IMR-90 (cell line): ENCODE measurements at regions not wholly inside any gene's neighbourhood (a gene's known extent, or its start where the extent isn't known, plus 50 kb on each side); places are given as distances from the start of the nearest gene placed in this dataset.

Experiments
- ATAC-seq: fragments of 200-7000 bp; cut with Tn5 transposase; 2 replicates; pipeline ENCODE4 v1.9.1; 2020; ENCODE audit warnings: low read depth, mild to moderate bottlenecking, moderate library complexity
- BruUV-seq: library from RNA; stranded (reverse); fragments of 400-500 nt; replicated peaks from 2 replicates; lab custom pipeline; 2021; lab: Mats Ljungman, UMichigan
- CTCF ChIA-PET: fragments of 300-600 bp; formaldehyde crosslinking; extraction: SDS; loops from one replicate; lab custom pipeline; 2021; ENCODE audit warnings: antibody characterized with exemption; lab: Yijun Ruan, JAX
- POLR2A ChIA-PET: fragments of 300-600 bp; sonication (Branson Sonifier 250); formaldehyde crosslinking; loops from one replicate; lab custom pipeline; 2022; ENCODE audit warnings: antibody characterized with exemption; ENCODE audit not compliant: unreplicated experiment; lab: Charles Lee
- DNase-seq: peaks from one replicate; pipeline ENCODE4 v3.0.0; 2013
- H2AFZ ChIP-seq: replicated peaks from 2 replicates; pipeline ENCODE3; 2013; ENCODE audit warnings: low read length, mild to moderate bottlenecking; ENCODE audit not compliant: poor library complexity
- H2AK5ac ChIP-seq: 2 replicates; pipeline ENCODE4 v1.6.1; 2013; ENCODE audit warnings: low read depth, low read length, inconsistent platforms
- H2AK9ac ChIP-seq: replicated peaks from 2 replicates; pipeline ENCODE3; 2013; ENCODE audit warnings: mild to moderate bottlenecking, low read depth, low read length, moderate library complexity; ENCODE audit not compliant: poor library complexity
- H2BK120ac ChIP-seq: 2 replicates; pipeline ENCODE4 v1.6.1; 2013; ENCODE audit warnings: low read depth, low read length, inconsistent platforms
- H2BK15ac ChIP-seq: 3 replicates; pipeline ENCODE4 v1.6.1; 2013; ENCODE audit warnings: low read depth, low read length, inconsistent platforms
- H2BK20ac ChIP-seq: 2 replicates; pipeline ENCODE4 v1.6.1; 2013; ENCODE audit warnings: low read depth, mild to moderate bottlenecking, inconsistent platforms, low read length, moderate library complexity
- H2BK5ac ChIP-seq: 2 replicates; pipeline ENCODE4 v1.6.1; 2013; ENCODE audit warnings: mild to moderate bottlenecking, low read depth, low read length, inconsistent platforms; ENCODE audit not compliant: poor library complexity, severe bottlenecking
- H3K14ac ChIP-seq: replicated peaks from 2 replicates; pipeline ENCODE4 v1.6.1; 2013; ENCODE audit warnings: low read depth, low read length, inconsistent platforms
- H3K18ac ChIP-seq: 2 replicates; pipeline ENCODE4 v1.6.1; 2013; ENCODE audit warnings: low read depth, low read length, control low read depth
- H3K23ac ChIP-seq: 2 replicates; pipeline ENCODE4 v1.6.1; 2013; ENCODE audit warnings: low read depth, low read length, inconsistent platforms
- H3K27ac ChIP-seq: 2 replicates; pipeline ENCODE4 v1.5.1; 2013; ENCODE audit warnings: mild to moderate bottlenecking, control low read depth, low read length; ENCODE audit not compliant: insufficient read depth
- H3K27me3 ChIP-seq: 2 replicates; pipeline ENCODE4 v1.6.1; 2013; ENCODE audit warnings: low read length; ENCODE audit not compliant: control insufficient read depth, insufficient read depth
- H3K36me3 ChIP-seq: 2 replicates; pipeline ENCODE4 v1.6.1; 2013; ENCODE audit warnings: low read length, mixed read lengths; ENCODE audit not compliant: control insufficient read depth, insufficient read depth
- H3K4ac ChIP-seq: 2 replicates; pipeline ENCODE4 v1.6.1; 2013; ENCODE audit warnings: low read depth, low read length, inconsistent platforms
- H3K4me1 ChIP-seq: 2 replicates; pipeline ENCODE4 v1.6.1; 2013; ENCODE audit warnings: low read length, mixed read lengths; ENCODE audit not compliant: control insufficient read depth, insufficient read depth
- H3K4me2 ChIP-seq: 2 replicates; pipeline ENCODE4 v1.6.1; 2013; ENCODE audit warnings: low read depth, mild to moderate bottlenecking, control low read depth, low read length, moderate library complexity
- H3K4me3 ChIP-seq: 2 replicates; pipeline ENCODE4 v1.5.1; 2013; ENCODE audit warnings: low read depth, mild to moderate bottlenecking, control low read depth, low read length, moderate library complexity; ENCODE audit not compliant: insufficient read depth
- H3K56ac ChIP-seq: 2 replicates; pipeline ENCODE4 v1.6.1; 2013; ENCODE audit warnings: low read length, inconsistent platforms; ENCODE audit not compliant: insufficient read depth; ENCODE audit errors: extremely low read depth
- H3K79me1 ChIP-seq, 2 experiments: 2 replicates each; pipeline ENCODE4 v1.6.1; 2013; ENCODE audit warnings: low read length in 2 of 2, inconsistent platforms in 1 of 2, low read depth in 1 of 2
- H3K9ac ChIP-seq: 2 replicates; pipeline ENCODE4 v1.6.1; 2013; ENCODE audit warnings: low read depth, low read length, control low read depth
- H3K9me1 ChIP-seq: 2 replicates; pipeline ENCODE4 v1.6.1; 2013; ENCODE audit warnings: low read length, inconsistent platforms; ENCODE audit not compliant: insufficient read depth
- H3K9me3 ChIP-seq: 2 replicates; pipeline ENCODE4 v1.6.1; 2013; ENCODE audit warnings: low read length; ENCODE audit not compliant: control insufficient read depth, insufficient read depth
- H4K20me1 ChIP-seq: 2 replicates; pipeline ENCODE4 v1.6.1; 2013; ENCODE audit warnings: low read length, inconsistent platforms; ENCODE audit not compliant: insufficient read depth
- H4K5ac ChIP-seq: 2 replicates; pipeline ENCODE4 v1.6.1; 2013; ENCODE audit warnings: mild to moderate bottlenecking, low read depth, low read length, control low read depth
- H4K8ac ChIP-seq, 2 experiments: 2 replicates each; pipeline ENCODE4 v1.6.1; 2013; ENCODE audit warnings: low read depth in 2 of 2, low read length in 2 of 2, control low read depth in 1 of 2, inconsistent platforms in 1 of 2
- H4K91ac ChIP-seq: 2 replicates; pipeline ENCODE4 v1.6.1; 2013; ENCODE audit warnings: low read depth, low read length, inconsistent platforms; ENCODE audit not compliant: insufficient read depth
- BHLHE40 ChIP-seq: fragments of 150-350 bp; IDR thresholded peaks from 2 replicates; pipeline ENCODE4 v1.6.1; 2016; ENCODE audit warnings: mild to moderate bottlenecking, low read depth, low read length
- CEBPB ChIP-seq: IDR thresholded peaks from 2 replicates; pipeline ENCODE4 v1.6.1; 2012; ENCODE audit warnings: low read depth, low read length, improper control_type of control experiment
- ELK1 ChIP-seq: fragments of 150-350 bp; IDR thresholded peaks from 2 replicates; pipeline ENCODE4 v1.6.1; 2016; ENCODE audit warnings: low read depth, mild to moderate bottlenecking, low read length, moderate library complexity, borderline replicate concordance
- RAD21 ChIP-seq: IDR thresholded peaks from 2 replicates; pipeline ENCODE4 v1.6.1; 2012; ENCODE audit warnings: low read length, improper control_type of control experiment
- RCOR1 ChIP-seq: IDR thresholded peaks from 2 replicates; pipeline ENCODE4 v1.6.1; 2012; ENCODE audit warnings: mild to moderate bottlenecking, low read length, improper control_type of control experiment; ENCODE audit not compliant: insufficient replicate concordance
- SMC3 ChIP-seq: fragments of 150-350 bp; IDR thresholded peaks from 2 replicates; pipeline ENCODE4 v1.6.1; 2016; ENCODE audit warnings: low read depth, mild to moderate bottlenecking, antibody characterized with exemption, low read length, moderate library complexity
- USF2 ChIP-seq: fragments of 150-350 bp; IDR thresholded peaks from 2 replicates; pipeline ENCODE4 v1.6.1; 2017; ENCODE audit warnings: mild to moderate bottlenecking, antibody characterized with exemption, low read length, low read depth
- dilution Hi-C: fragments of 300-500 bp; cut with HindIII; formaldehyde crosslinking; loops from one replicate; pipeline ENCODE4 v1.14.3; 2018; ENCODE audit warnings: low sequenced_read_pairs; ENCODE audit not compliant: unreplicated experiment
- in situ Hi-C: fragments of 300-500 bp; cut with MboI; formaldehyde crosslinking; loops from 3 replicates; pipeline ENCODE4 v1.14.3; 2019; ENCODE audit warnings: low sequenced_read_pairs, inconsistent platforms, mixed read lengths
- intact Hi-C: fragments of 100-400 bp; cut with micrococcal nuclease; formaldehyde crosslinking; loops from 2 replicates; pipeline ENCODE4 v1.10.0; 2022

- intact Hi-C loops (no loop called here), dilution Hi-C loops (no loop called here), in situ Hi-C loops (no loop called here)
- no peaks in the 10 kb centered on the region for H3K79me1 ChIP-seq
- H3K27ac ChIP-seq = no peak overlapping the region
- H3K36me3 ChIP-seq = no peaks in the 10 kb centered on the region
- no peak for TF ChIP-seq CEBPB
- TF ChIP-seq ELK1 = no peak
- TF ChIP-seq BHLHE40 = no peak
- no peak for TF ChIP-seq RAD21
- TF ChIP-seq SMC3 = no peak
- no peak for TF ChIP-seq USF2
- no peak for TF ChIP-seq RCOR1
- H3K9me3 ChIP-seq = peaks cover 5% of the 10 kb centered on the region
- no peak overlapping the region for H2AK5ac ChIP-seq
- H3K14ac ChIP-seq = no peak overlapping the region
- H3K4me3 ChIP-seq = no peak overlapping the region
- no peak overlapping the region for H3K9ac ChIP-seq
- ATAC-seq (no peak), DNase-seq (no peak)
- no peaks in the 10 kb centered on the region for H3K27me3 ChIP-seq
- no peak overlapping the region for H3K18ac ChIP-seq
- no peak overlapping the region for H4K8ac ChIP-seq
- no peak overlapping the region for H4K91ac ChIP-seq
- no peak overlapping the region for H3K23ac ChIP-seq
- no peak overlapping the region for H2AK9ac ChIP-seq
- H2BK120ac ChIP-seq = no peak overlapping the region
- H3K4ac ChIP-seq = no peak overlapping the region
- H4K5ac ChIP-seq = no peak overlapping the region
- no peak overlapping the region for H3K56ac ChIP-seq
- ChIA-PET CTCF (no interaction called here), POLR2A (no interaction called here)
- no peak overlapping the region for H2BK5ac ChIP-seq
- no peak overlapping the region for H2AFZ ChIP-seq
- no peak overlapping the region for H3K4me2 ChIP-seq
- no peaks in the 10 kb centered on the region for H3K9me1 ChIP-seq
- H2BK15ac ChIP-seq = no peak overlapping the region
- H2BK20ac ChIP-seq = no peak overlapping the region
- H4K20me1 ChIP-seq = no peaks in the 10 kb centered on the region
- H3K4me1 ChIP-seq = no peaks in the 10 kb centered on the region
- no TSS peak for BruUV-seq
These were observed 171.5 kb upstream of the GRIK2 start for GRCh38 chr6:101222007-101222406.
